ENCODE measurements at regions not wholly inside any gene's neighbourhood (a gene's known extent, or its start where the extent isn't known, plus 50 kb on each side); places are given as distances from the start of the nearest gene placed in this dataset.

GRCh38 chr3:87900061-87900460, 158.7 kb downstream of the CGGBP1 start:
- Histone ChIP-seq H3K79me2 (ENCODE audit: control insufficient read depth, insufficient read depth, low read length) (no peaks in the 10 kb centered on the region), H3K4me3 (replicated peaks in 1 of 4; ENCODE audit: control extremely low read depth in 1 of 4, insufficient read depth in 1 of 4, low read depth in 3 of 4, low read length in 4 of 4) (no peak overlapping the region), H2AFZ (ENCODE audit: low read length) (no peak overlapping the region), H3K36me3 (ENCODE audit: control insufficient read depth, insufficient read depth, low read length) (no peaks in the 10 kb centered on the region), H3K27me3 (ENCODE audit: control insufficient read depth, insufficient read depth, low read length) (no peaks in the 10 kb centered on the region), H3K4me1 (ENCODE audit: control insufficient read depth, extremely low read depth, insufficient read depth, low read length) (no peaks in the 10 kb centered on the region), H3K9ac (ENCODE audit: insufficient read depth, low read length) (no peak overlapping the region), H4K20me1 (ENCODE audit: control insufficient read depth, extremely low read depth, insufficient read depth, low read length) (no peaks in the 10 kb centered on the region), H3K27ac (ENCODE audit: insufficient read depth, low read length) (no peak overlapping the region), H3K9me3 (ENCODE audit: control insufficient read depth, insufficient read depth, low read depth, low read length) (no peaks in the 10 kb centered on the region), H3K4me2 (ENCODE audit: extremely low read depth, insufficient read depth, low read length) (no peak overlapping the region)
- DNase-seq (ENCODE audit: low read depth in 2 of 2), result no peak
- TF ChIP-seq EZH2 (IDR thresholded peaks at IDR 0.05; ENCODE audit: low read length, missing control alignments) (no peak), CTCF (conservative IDR thresholded peaks at IDR 0.05 in 1 of 2, IDR thresholded peaks at IDR 0.05 in 1 of 2; ENCODE audit: low read depth in 1 of 2, low read length in 2 of 2) (no peak)

- Histone ChIP-seq H3K27me3 (ENCODE audit: control insufficient read depth, insufficient read depth, low read length) (no peaks in the 10 kb centered on the region), H3K79me2 (ENCODE audit: control insufficient read depth, insufficient read depth, low read length) (no peaks in the 10 kb centered on the region), H4K20me1 (ENCODE audit: control insufficient read depth, extremely low read depth, insufficient read depth, low read length) (no peaks in the 10 kb centered on the region), H2AFZ (ENCODE audit: low read length) (no peak overlapping the region), H3K9ac (ENCODE audit: insufficient read depth, low read length) (no peak overlapping the region), H3K27ac (ENCODE audit: insufficient read depth, low read length) (no peak overlapping the region), H3K4me1 (ENCODE audit: control insufficient read depth, extremely low read depth, insufficient read depth, low read length) (no peaks in the 10 kb centered on the region), H3K36me3 (ENCODE audit: control insufficient read depth, insufficient read depth, low read length) (no peaks in the 10 kb centered on the region), H3K4me2 (ENCODE audit: extremely low read depth, insufficient read depth, low read length) (no peak overlapping the region), H3K4me3 (replicated peaks in 1 of 4; ENCODE audit: control extremely low read depth in 1 of 4, insufficient read depth in 1 of 4, low read depth in 3 of 4, low read length in 4 of 4) (no peak overlapping the region), H3K9me3 (ENCODE audit: control insufficient read depth, insufficient read depth, low read depth, low read length) (no peaks in the 10 kb centered on the region)
- DNase-seq (ENCODE audit: low read depth in 2 of 2), result no peak
- TF ChIP-seq CTCF (conservative IDR thresholded peaks at IDR 0.05 in 1 of 2, IDR thresholded peaks at IDR 0.05 in 1 of 2; ENCODE audit: low read depth in 1 of 2, low read length in 2 of 2), result no peak
- no peak for TF ChIP-seq EZH2 (IDR thresholded peaks at IDR 0.05; ENCODE audit: low read length, missing control alignments)
Measured at GRCh38 chr3:87898971-87899370, 159.8 kb downstream of the CGGBP1 start.

GRCh38 chr3:87895983-87896382, 162.8 kb downstream of the CGGBP1 start:
- H3K4me3 ChIP-seq (replicated peaks in 1 of 4; ENCODE audit: control extremely low read depth in 1 of 4, insufficient read depth in 1 of 4, low read depth in 3 of 4, low read length in 4 of 4), result no peak overlapping the region
- H3K36me3 ChIP-seq (ENCODE audit: control insufficient read depth, insufficient read depth, low read length), result no peaks in the 10 kb centered on the region
- no peak for DNase-seq (ENCODE audit: low read depth in 2 of 2)
- no peaks in the 10 kb centered on the region for H4K20me1 ChIP-seq (ENCODE audit: control insufficient read depth, extremely low read depth, insufficient read depth, low read length)
- H3K27ac ChIP-seq (ENCODE audit: insufficient read depth, low read length), result no peak overlapping the region
- TF ChIP-seq CTCF (conservative IDR thresholded peaks at IDR 0.05 in 1 of 2, IDR thresholded peaks at IDR 0.05 in 1 of 2; ENCODE audit: low read depth in 1 of 2, low read length in 2 of 2) (no peak), EZH2 (IDR thresholded peaks at IDR 0.05; ENCODE audit: low read length, missing control alignments) (no peak)
- no peaks in the 10 kb centered on the region for H3K9me3 ChIP-seq (ENCODE audit: control insufficient read depth, insufficient read depth, low read depth, low read length)
- no peak overlapping the region for H3K4me2 ChIP-seq (ENCODE audit: extremely low read depth, insufficient read depth, low read length)
- H3K9ac ChIP-seq (ENCODE audit: insufficient read depth, low read length), result no peak overlapping the region
- H3K4me1 ChIP-seq (ENCODE audit: control insufficient read depth, extremely low read depth, insufficient read depth, low read length), result no peaks in the 10 kb centered on the region
- H3K79me2 ChIP-seq (ENCODE audit: control insufficient read depth, insufficient read depth, low read length), result no peaks in the 10 kb centered on the region
- H3K27me3 ChIP-seq (ENCODE audit: control insufficient read depth, insufficient read depth, low read length), result no peaks in the 10 kb centered on the region
- no peak overlapping the region for H2AFZ ChIP-seq (ENCODE audit: low read length)

Measured in fibroblast of lung (primary cell).